HG03095 (cell line): ENCODE measurements at regions not wholly inside any gene's neighbourhood (a gene's known extent, or its start where the extent isn't known, plus 50 kb on each side); places are given as distances from the start of the nearest gene placed in this dataset.
A peak's percentile ranks its signal among the peaks of the same experiment; 100 is the strongest.
"Not testable (repeated sequence)": the region's sequence is repeated elsewhere in the genome, so short reads cannot be mapped to it uniquely, and the experiment has no call there.

Experiments
- ATAC-seq: cut with Tn5 transposase; IDR thresholded peaks from one replicate; pipeline ENCODE4 v1.9.1; 2021; ENCODE audit warnings: moderate library complexity; ENCODE audit not compliant: unreplicated experiment

GRCh38 chr16:66035096-66035495 lies 331.4 kb upstream of the CDH5 start:
- ATAC-seq = no peak

- ATAC-seq = no peak
Observed at GRCh38 chr16:66032841-66033240, 333.6 kb upstream of the CDH5 start.

GRCh38 chr16:66030036-66030435 lies 336.5 kb upstream of the CDH5 start:
- ATAC-seq = no peak

GRCh38 chr16:66028510-66029216 lies 337.8 kb upstream of the CDH5 start:
- no peak for ATAC-seq

GRCh38 chr16:66026787-66027330 lies 339.6 kb upstream of the CDH5 start:
- no peak for ATAC-seq

- ATAC-seq = no peak
Observed at GRCh38 chr16:66026211-66026610, 340.3 kb upstream of the CDH5 start.

GRCh38 chr16:66025751-66026150 lies 340.7 kb upstream of the CDH5 start:
- no peak for ATAC-seq

GRCh38 chr16:66024567-66024966 lies 341.9 kb upstream of the CDH5 start:
- ATAC-seq = not testable (repeated sequence)

GRCh38 chr16:66023481-66023880 lies 343.0 kb upstream of the CDH5 start:
- ATAC-seq = no peak

- ATAC-seq = peak; percentile 75
Observed at GRCh38 chr16:66020642-66021041, 345.8 kb upstream of the CDH5 start.

- ATAC-seq = no peak
Observed at GRCh38 chr16:66020046-66020445, 346.4 kb upstream of the CDH5 start.

- ATAC-seq = not testable (repeated sequence)
Observed at GRCh38 chr16:66019502-66019901, 347.0 kb upstream of the CDH5 start.

GRCh38 chr16:66014221-66014620 lies 352.3 kb upstream of the CDH5 start:
- ATAC-seq = no peak

GRCh38 chr16:66013486-66013885 lies 353.0 kb upstream of the CDH5 start:
- no peak for ATAC-seq

GRCh38 chr16:66008136-66008535 lies 358.4 kb upstream of the CDH5 start:
- ATAC-seq = no peak

GRCh38 chr16:66007717-66008116 lies 358.8 kb upstream of the CDH5 start:
- no peak for ATAC-seq

- ATAC-seq = no peak
Observed at GRCh38 chr16:66006485-66006884, 360.0 kb upstream of the CDH5 start.

- no peak for ATAC-seq
Observed at GRCh38 chr16:66004699-66005098, 361.8 kb upstream of the CDH5 start.

GRCh38 chr16:66003201-66003600 lies 363.3 kb upstream of the CDH5 start:
- ATAC-seq = no peak

- ATAC-seq = no peak
Observed at GRCh38 chr16:66002601-66003000, 363.9 kb upstream of the CDH5 start.

GRCh38 chr16:66001432-66001831 lies 365.1 kb upstream of the CDH5 start:
- ATAC-seq = no peak

- ATAC-seq = no peak
Observed at GRCh38 chr16:65998443-65998842, 368.0 kb upstream of the CDH5 start.

GRCh38 chr16:65994291-65994690 lies 372.2 kb upstream of the CDH5 start:
- ATAC-seq = no peak
